ENCODE measurements at regions not wholly inside any gene's neighbourhood (a gene's known extent, or its start where the extent isn't known, plus 50 kb on each side); places are given as distances from the start of the nearest gene placed in this dataset.

GRCh38 chr3:99537416-99537815 lies 101.0 kb upstream of the COL8A1 start:
- no peaks in the 10 kb centered on the region for H4K20me1 ChIP-seq (ENCODE audit: control insufficient read depth, insufficient read depth, insufficient read length)
- no peak overlapping the region for H3T11ph ChIP-seq (ENCODE audit: low read length)
- H4K5ac ChIP-seq (ENCODE audit: insufficient read length, low read depth, low read length) = peak overlapping the region; percentile 41
- no peak overlapping the region for H2BK15ac ChIP-seq (ENCODE audit: low read depth, low read length)
- no peak overlapping the region for H2BK5ac ChIP-seq (ENCODE audit: insufficient read length, low read length)
- no peaks in the 10 kb centered on the region for H3K27me3 ChIP-seq (ENCODE audit: insufficient read depth, low read length)
- no peak overlapping the region for H4K8ac ChIP-seq (replicated peaks; ENCODE audit: insufficient read length, low read depth, low read length)
- H3K27me3 Mint-ChIP-seq (ENCODE audit: low read depth) = no peaks in the 10 kb centered on the region; the same call in 1 of the 2 replicates
- no peaks in the 10 kb centered on the region for H3K9me3 ChIP-seq (ENCODE audit: control insufficient read depth, low read depth, low read length)
- H2AFZ ChIP-seq (ENCODE audit: low read length) = no peak overlapping the region
- TF ChIP-seq CTCF (conservative IDR thresholded peaks at IDR 0.05) = no peak
- no peaks in the 10 kb centered on the region; a peak in 1 of 7 replicates for H3K36me3 Mint-ChIP-seq (ENCODE audit: insufficient read depth in 1 of 3, low read depth in 3 of 3)
- no peaks in the 10 kb centered on the region; the same call in 1 of the 2 replicates for H3K4me1 ChIP-seq (ENCODE audit: insufficient read depth, low read length)
- H2AK5ac ChIP-seq (ENCODE audit: insufficient read length, low read length) = no peak overlapping the region
- H2BK12ac ChIP-seq (ENCODE audit: insufficient read length, low read depth, low read length) = no peak overlapping the region
- H3K4me1 Mint-ChIP-seq = peaks cover 2 to 8% of the 10 kb centered on the region in 2 experiments; a peak in 3 of 4 replicates
- H3K9ac ChIP-seq (ENCODE audit: extremely low read depth, insufficient read length, low read length) = no peak overlapping the region
- H3K56ac ChIP-seq (ENCODE audit: insufficient read length, low read depth, low read length) = no peak overlapping the region
- H3K9me3 Mint-ChIP-seq = no peaks in the 10 kb centered on the region; a peak in 1 of 5 replicates
- H4K91ac ChIP-seq (ENCODE audit: insufficient read length, low read depth, low read length) = no peak overlapping the region
- H2BK120ac ChIP-seq (ENCODE audit: low read depth, low read length, poor library complexity, severe bottlenecking) = no peak overlapping the region
- H3K4me3 Mint-ChIP-seq = no peak overlapping the region
- H3K14ac ChIP-seq (ENCODE audit: insufficient read depth, low read length) = no peak overlapping the region
- H3K4ac ChIP-seq (ENCODE audit: low read depth, low read length) = no peak overlapping the region
- H3K23me2 ChIP-seq (ENCODE audit: insufficient read length, low read depth, low read length, poor library complexity, severe bottlenecking) = no peaks in the 10 kb centered on the region
- no peak overlapping the region for H3K4me2 ChIP-seq (ENCODE audit: insufficient read depth, insufficient read length, low read length)
- H2BK20ac ChIP-seq (ENCODE audit: low read depth, low read length, poor library complexity, severe bottlenecking) = no peak overlapping the region
- no peak for DNase-seq
- H3K23ac ChIP-seq (ENCODE audit: insufficient read length, low read depth, low read length) = no peak overlapping the region
- H3K79me2 ChIP-seq (ENCODE audit: insufficient read depth, low read length) = no peaks in the 10 kb centered on the region
- H3K27ac ChIP-seq (ENCODE audit: insufficient read length, low read depth, low read length) = no peak overlapping the region
- WGBS (ENCODE audit: extremely low coverage, insufficient read length, low lambda C conversion rate) = no CpG with 5 or more reads among the region's 4 CpGs
- no peak overlapping the region for H3K18ac ChIP-seq (ENCODE audit: insufficient read length, low read depth, low read length)
- H3K79me1 ChIP-seq (ENCODE audit: insufficient read depth, low read depth, low read length, poor library complexity, severe bottlenecking) = no peaks in the 10 kb centered on the region
- H3K27ac Mint-ChIP-seq = peak overlapping the region in 1 of 3 experiments; percentile 74; a peak in 1 of 7 replicates
